ENCODE measurements at regions not wholly inside any gene's neighbourhood (a gene's known extent, or its start where the extent isn't known, plus 50 kb on each side); places are given as distances from the start of the nearest gene placed in this dataset.
A peak's percentile ranks its signal among the peaks of the same experiment; 100 is the strongest.

DNA sequence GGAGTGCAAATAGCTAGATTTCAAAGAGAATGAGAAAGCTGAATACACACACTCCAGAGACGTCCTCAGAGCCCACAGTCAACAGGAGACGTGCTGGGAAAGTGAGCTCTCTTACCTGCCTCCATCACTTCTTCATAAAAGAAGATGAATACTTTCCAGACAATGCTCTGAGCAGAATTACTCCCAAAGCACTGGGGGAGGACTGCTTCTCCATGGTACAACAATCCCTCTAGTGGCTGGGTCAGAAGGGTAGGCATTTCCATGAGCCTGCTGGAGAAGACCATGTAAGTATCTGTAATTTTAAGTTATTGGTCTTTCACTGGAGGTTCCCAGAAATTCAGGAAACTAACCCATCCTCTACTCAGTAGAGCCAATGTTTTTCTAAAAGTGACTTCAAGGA lies 190.3 kb downstream of the RBM43 start:
- no peak overlapping the region for H3K4me3 ChIP-seq
- H3K27ac ChIP-seq: no peak overlapping the region
- H4K20me1 ChIP-seq (ENCODE audit: low read depth): no peaks in the 10 kb centered on the region
- Mint-ChIP-seq H3K27me3 (ENCODE audit: insufficient read depth, low read depth) (no peaks in the 10 kb centered on the region), H3K4me3 (no peak overlapping the region), H3K36me3 (no peaks in the 10 kb centered on the region), H3K9me3 (peaks cover 8% of the 10 kb centered on the region), H3K4me1 (no peaks in the 10 kb centered on the region), H3K27ac (no peak overlapping the region)
- no peaks in the 10 kb centered on the region for H3F3A ChIP-seq (ENCODE audit: low read depth)
- peak; percentile 55 for DNase-seq (ENCODE audit: low spot score)
- H3K27me3 ChIP-seq: no peaks in the 10 kb centered on the region
- peaks cover 4% of the 10 kb centered on the region for H3K4me1 ChIP-seq
- H3K4me2 ChIP-seq: no peak overlapping the region
- no peaks in the 10 kb centered on the region for H3K9me3 ChIP-seq (ENCODE audit: low read depth)
- H3K79me2 ChIP-seq (ENCODE audit: low read depth): no peaks in the 10 kb centered on the region
- TF ChIP-seq EZH2phosphoT487 (IDR thresholded peaks at IDR 0.05) (no peak), EZH2 (IDR thresholded peaks at IDR 0.05) (no peak), CTCF (IDR thresholded peaks at IDR 0.05) (peak; percentile 53)
- H3K36me3 ChIP-seq: no peaks in the 10 kb centered on the region
- no peak overlapping the region for H3K9ac ChIP-seq
- peak overlapping the region; percentile 85 for H2AFZ ChIP-seq (replicated peaks)

GRCh38 chr2:151070253-151070652 lies 191.4 kb downstream of the RBM43 start:
- H3K36me3 ChIP-seq: no peaks in the 10 kb centered on the region
- peaks cover 4% of the 10 kb centered on the region for H3K4me1 ChIP-seq
- H3K27ac ChIP-seq: no peak overlapping the region
- no peak for TF ChIP-seq CTCF (IDR thresholded peaks at IDR 0.05)
- TF ChIP-seq EZH2 (IDR thresholded peaks at IDR 0.05): no peak
- no peak for TF ChIP-seq EZH2phosphoT487 (IDR thresholded peaks at IDR 0.05)
- no peaks in the 10 kb centered on the region for H3K27me3 ChIP-seq
- no peak overlapping the region for H3K4me2 ChIP-seq
- H3K9ac ChIP-seq: no peak overlapping the region
- no peak overlapping the region for H3K4me3 ChIP-seq
- no peaks in the 10 kb centered on the region for H3K9me3 ChIP-seq (ENCODE audit: low read depth)
- Mint-ChIP-seq H3K4me1 (no peaks in the 10 kb centered on the region), H3K36me3 (no peaks in the 10 kb centered on the region), H3K9me3 (peaks cover 6% of the 10 kb centered on the region), H3K27me3 (ENCODE audit: insufficient read depth, low read depth) (no peaks in the 10 kb centered on the region), H3K27ac (peak overlapping the region; percentile 26), H3K4me3 (no peak overlapping the region)
- no peaks in the 10 kb centered on the region for H4K20me1 ChIP-seq (ENCODE audit: low read depth)
- no peak for DNase-seq (ENCODE audit: low spot score)
- H2AFZ ChIP-seq (replicated peaks): no peak overlapping the region
- H3F3A ChIP-seq (ENCODE audit: low read depth): no peaks in the 10 kb centered on the region
- H3K79me2 ChIP-seq (ENCODE audit: low read depth): no peaks in the 10 kb centered on the region

GRCh38 chr2:151067658-151068369 lies 193.8 kb downstream of the RBM43 start:
- Histone ChIP-seq H3K79me2 (ENCODE audit: low read depth) (no peaks in the 10 kb centered on the region), H3K4me3 (no peak overlapping the region), H3K9ac (no peak overlapping the region), H3K36me3 (no peaks in the 10 kb centered on the region), H3K27ac (no peak overlapping the region), H3F3A (ENCODE audit: low read depth) (no peaks in the 10 kb centered on the region), H3K9me3 (ENCODE audit: low read depth) (no peaks in the 10 kb centered on the region), H3K4me2 (no peak overlapping the region), H3K4me1 (peaks cover 4% of the 10 kb centered on the region), H3K27me3 (no peaks in the 10 kb centered on the region), H4K20me1 (ENCODE audit: low read depth) (no peaks in the 10 kb centered on the region), H2AFZ (replicated peaks) (no peak overlapping the region)
- TF ChIP-seq EZH2 (IDR thresholded peaks at IDR 0.05): no peak
- TF ChIP-seq EZH2phosphoT487 (IDR thresholded peaks at IDR 0.05): no peak
- TF ChIP-seq CTCF (IDR thresholded peaks at IDR 0.05): no peak
- H3K27me3 Mint-ChIP-seq (ENCODE audit: insufficient read depth, low read depth): no peaks in the 10 kb centered on the region
- no peaks in the 10 kb centered on the region for H3K9me3 Mint-ChIP-seq
- no peak for DNase-seq (ENCODE audit: low spot score)
- no peak overlapping the region for H3K27ac Mint-ChIP-seq
- H3K36me3 Mint-ChIP-seq: no peaks in the 10 kb centered on the region
- H3K4me1 Mint-ChIP-seq: no peaks in the 10 kb centered on the region
- H3K4me3 Mint-ChIP-seq: no peak overlapping the region
